ENCODE measurements at regions not wholly inside any gene's neighbourhood (a gene's known extent, or its start where the extent isn't known, plus 50 kb on each side); places are given as distances from the start of the nearest gene placed in this dataset.
"Not testable (repeated sequence)": the region's sequence is repeated elsewhere in the genome, so short reads cannot be mapped to it uniquely, and the experiment has no call there.

- no peak for DNase-seq (ENCODE audit: low read depth)
Measured at GRCh38 chr5:162209005-162209605, 141.5 kb downstream of the GABRG2 start.

- DNase-seq (ENCODE audit: low read depth): no peak
Measured at GRCh38 chr5:162214551-162214950, 147.0 kb downstream of the GABRG2 start.

- DNase-seq (ENCODE audit: low read depth): no peak
Measured at GRCh38 chr5:162217037-162217436, 149.5 kb downstream of the GABRG2 start.

GRCh38 chr5:162221910-162222309, 154.3 kb downstream of the GABRG2 start:
- DNase-seq (ENCODE audit: low read depth): no peak

- no peak for DNase-seq (ENCODE audit: low read depth)
Measured at GRCh38 chr5:162227075-162227474, 159.5 kb downstream of the GABRG2 start.

- DNase-seq (ENCODE audit: low read depth): no peak
Measured at GRCh38 chr5:162230348-162230747, 162.8 kb downstream of the GABRG2 start.

DNA sequence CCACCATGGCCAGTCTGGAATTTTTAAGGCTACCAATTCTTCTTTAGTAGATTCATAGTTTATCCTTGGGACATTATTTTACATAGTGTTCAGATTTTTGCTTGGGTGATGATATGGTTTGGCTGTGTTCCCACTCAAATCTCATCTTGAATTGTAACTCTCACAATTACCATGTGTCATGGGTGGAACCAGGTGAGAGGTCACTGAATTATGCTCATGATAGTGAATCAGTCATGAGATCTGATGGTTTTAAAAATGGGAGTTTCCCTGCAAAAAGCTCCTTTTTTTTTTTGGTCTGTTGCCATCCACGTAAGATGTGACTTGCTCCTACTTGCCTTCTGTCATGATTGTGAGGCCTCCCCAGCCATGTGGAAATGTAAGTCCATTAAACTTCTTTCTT, 163.9 kb downstream of the GABRG2 start:
- DNase-seq (ENCODE audit: low read depth): no peak

DNA sequence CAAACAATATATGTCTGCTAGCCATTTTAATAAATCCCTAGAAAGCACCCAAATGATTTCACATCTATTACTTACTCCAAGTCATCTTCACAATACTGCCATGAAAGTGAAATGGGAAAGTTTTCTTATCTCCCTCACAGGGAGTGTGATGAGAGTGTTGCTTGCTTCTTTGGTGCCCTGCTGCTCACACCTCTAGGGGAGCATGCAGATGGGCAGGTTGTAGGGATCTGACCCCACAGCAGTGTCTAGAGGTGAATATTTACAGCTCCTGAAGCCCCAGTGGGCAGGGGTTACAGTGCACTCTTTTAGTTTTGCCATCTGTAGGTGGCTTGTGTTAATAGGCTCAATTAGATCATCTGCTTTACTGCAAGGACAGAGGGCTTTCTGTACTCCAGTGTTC, 173.2 kb downstream of the GABRG2 start:
- DNase-seq (ENCODE audit: low read depth): no peak

DNA sequence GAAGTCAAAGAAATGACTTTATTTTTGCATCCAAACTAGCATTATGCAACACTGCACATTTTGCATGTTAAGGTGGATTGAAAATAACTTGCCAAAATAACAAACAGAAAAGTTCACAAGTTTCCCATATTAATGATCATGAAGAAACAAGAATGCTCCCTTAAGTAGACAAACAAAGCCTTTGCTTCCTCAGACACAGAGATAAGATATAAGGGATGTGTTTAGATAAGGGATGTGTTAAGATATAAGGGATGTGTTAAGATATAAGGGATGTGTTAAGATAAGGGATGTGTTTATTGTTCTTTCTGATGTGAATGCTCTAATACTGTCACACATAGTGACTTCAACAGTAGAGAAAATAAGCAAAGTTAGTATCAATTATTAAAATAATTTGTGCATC, 174.8 kb downstream of the GABRG2 start:
- no peak for DNase-seq (ENCODE audit: low read depth)

GRCh38 chr5:162243651-162244050, 176.1 kb downstream of the GABRG2 start:
- no peak for DNase-seq (ENCODE audit: low read depth)

- DNase-seq (ENCODE audit: low read depth): no peak
Measured at GRCh38 chr5:162248107-162248713, 180.6 kb downstream of the GABRG2 start.

GRCh38 chr5:162256711-162257110, 189.1 kb downstream of the GABRG2 start:
- no peak for DNase-seq (ENCODE audit: low read depth)

GRCh38 chr5:162268694-162269481, 201.3 kb downstream of the GABRG2 start:
- no peak for DNase-seq (ENCODE audit: low read depth)

DNA sequence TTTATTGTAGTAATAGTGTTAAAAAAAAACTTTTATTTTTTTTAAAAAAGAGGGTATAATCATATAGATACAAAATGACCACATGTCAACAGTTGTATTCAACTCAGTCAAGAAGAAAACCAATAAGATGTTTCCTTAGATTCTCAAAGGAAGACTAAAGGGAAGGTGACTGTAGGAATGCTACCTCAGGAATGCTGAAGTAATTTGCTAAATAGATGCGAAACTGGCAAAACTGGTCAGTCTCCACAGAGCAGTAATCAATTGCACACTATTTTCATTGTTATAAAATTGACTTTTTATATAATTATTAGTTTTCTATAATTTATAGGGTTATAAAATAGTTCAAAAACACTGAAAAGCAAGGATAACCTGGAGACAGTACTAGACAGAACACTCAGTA, 204.8 kb downstream of the GABRG2 start:
- DNase-seq (ENCODE audit: low read depth): no peak

DNA sequence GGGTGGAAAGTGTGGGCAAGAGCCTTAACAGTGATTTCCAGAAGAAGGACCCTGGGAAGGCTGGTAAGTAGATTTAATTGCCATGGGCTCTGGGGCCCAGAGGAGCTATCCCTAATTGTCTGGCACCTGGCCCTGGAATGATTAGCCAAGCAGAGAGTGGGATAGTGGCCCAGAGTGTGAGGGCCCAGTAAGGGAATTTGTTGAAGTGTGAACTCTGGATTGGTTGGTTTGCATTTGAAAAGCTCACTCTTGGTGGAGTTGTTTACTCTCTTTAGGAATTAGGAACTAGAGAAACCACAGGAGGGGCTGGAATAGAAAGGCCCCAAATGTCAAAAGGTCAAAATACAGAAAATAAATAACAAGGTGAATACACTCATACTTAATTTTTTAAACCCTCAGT, 207.1 kb downstream of the GABRG2 start:
- no peak for DNase-seq (ENCODE audit: low read depth)

- DNase-seq (ENCODE audit: low read depth): not testable (repeated sequence)
Measured at GRCh38 chr5:162275387-162275786, 207.8 kb downstream of the GABRG2 start.

DNA sequence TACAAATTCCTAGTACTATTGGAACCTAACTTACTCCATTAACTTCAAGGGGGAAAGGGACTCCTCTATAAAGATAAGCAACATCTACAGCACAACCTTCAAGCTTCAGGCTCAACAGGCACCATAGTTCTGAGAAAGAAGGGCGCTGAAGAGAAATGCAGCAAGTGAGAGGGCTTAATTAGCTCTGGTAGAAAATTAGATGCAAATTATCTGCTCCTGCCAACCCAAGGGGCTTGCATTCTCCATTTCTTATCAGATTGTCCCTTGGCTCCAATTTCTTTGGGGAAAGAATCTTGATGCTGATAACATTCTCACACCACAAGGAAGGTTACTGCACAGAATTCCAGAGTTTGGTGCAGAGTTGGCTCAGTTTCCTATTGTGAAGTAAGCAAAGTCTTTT, 214.6 kb downstream of the GABRG2 start:
- no peak for DNase-seq (ENCODE audit: low read depth)

GRCh38 chr5:162283609-162284008, 216.0 kb downstream of the GABRG2 start:
- no peak for DNase-seq (ENCODE audit: low read depth)

DNA sequence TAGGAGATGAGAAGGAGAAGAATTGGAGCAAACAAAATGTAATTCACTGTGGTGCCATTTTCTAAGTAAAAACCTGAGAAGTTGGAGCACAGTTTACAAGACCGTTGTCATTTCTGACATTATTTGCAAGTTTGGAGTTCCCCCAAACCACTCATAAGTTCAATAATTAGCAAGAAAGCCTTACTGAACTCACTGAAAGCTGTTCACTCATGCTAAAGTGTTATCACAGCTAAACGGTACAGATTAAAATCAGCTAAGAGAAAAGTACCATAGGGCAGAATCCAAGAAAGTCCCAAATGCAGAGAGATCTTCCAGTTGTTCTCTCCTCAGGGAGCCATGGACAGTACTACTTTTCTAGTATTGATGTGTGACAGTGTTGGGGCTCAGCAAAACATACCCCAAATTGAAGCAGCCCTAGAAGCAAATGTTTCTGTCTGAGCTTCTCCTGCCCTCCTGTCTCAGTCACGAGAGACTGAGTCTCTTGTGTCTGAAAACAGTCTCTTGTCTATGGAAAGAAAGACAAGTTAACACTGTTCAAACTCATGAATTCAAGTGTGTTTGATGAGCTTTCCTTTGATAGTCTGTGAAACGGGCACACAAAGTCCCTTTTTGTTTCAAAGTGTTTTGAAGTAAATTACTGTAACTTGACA, 221.2 kb downstream of the GABRG2 start:
- DNase-seq (ENCODE audit: low read depth): no peak

DNA sequence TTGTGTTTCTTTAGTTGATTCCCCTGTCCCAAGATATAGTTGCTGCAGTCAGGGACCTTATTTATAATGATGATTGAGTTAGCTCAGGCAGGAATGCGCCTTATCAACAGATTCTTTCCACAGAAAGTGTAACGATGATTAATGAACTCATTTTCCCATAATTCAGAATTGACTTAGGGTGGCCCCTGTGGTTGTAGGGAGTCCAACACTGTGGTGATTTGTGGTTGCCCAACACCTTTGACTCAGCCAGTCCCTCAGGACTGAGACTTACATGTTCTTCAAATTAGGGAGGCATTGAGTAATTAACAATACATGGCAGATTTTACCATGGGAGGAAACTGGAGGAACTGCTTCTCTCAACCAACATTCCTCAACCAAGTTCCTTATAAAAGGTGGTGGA, 221.9 kb downstream of the GABRG2 start:
- DNase-seq (ENCODE audit: low read depth): no peak

- DNase-seq (ENCODE audit: low read depth): no peak
Measured at GRCh38 chr5:162299793-162300192, 232.2 kb downstream of the GABRG2 start.

DNA sequence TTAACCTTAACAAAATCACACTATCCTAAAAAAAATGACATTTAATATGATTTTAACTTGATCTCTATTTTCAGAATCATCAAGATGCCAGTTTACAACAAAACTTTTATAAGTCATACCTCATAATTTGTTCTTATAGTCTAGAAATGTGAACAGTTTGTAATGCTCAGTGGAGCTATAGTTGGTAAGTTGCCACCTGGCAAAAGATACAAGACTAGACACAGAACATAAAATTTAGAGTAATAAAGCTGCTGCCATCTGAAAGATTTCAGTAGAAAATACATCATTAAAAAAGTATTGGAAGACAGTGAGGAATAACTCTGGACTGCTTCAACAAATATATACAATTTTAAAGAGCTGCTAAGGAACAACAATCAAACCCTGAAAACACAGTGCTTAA, 233.8 kb downstream of the GABRG2 start:
- no peak for DNase-seq (ENCODE audit: low read depth)

- DNase-seq (ENCODE audit: low read depth): no peak
Measured at GRCh38 chr5:162323466-162323865, 255.9 kb downstream of the GABRG2 start.
